CD4-positive, alpha-beta T cell treated with Interleukin-4 for 4 hours (primary cell): ENCODE measurements at regions not wholly inside any gene's neighbourhood (a gene's known extent, or its start where the extent isn't known, plus 50 kb on each side); places are given as distances from the start of the nearest gene placed in this dataset.

Experiments
- DNase-seq: peaks from one replicate; pipeline ENCODE4 v3.0.0-alpha.2; 2020

- DNase-seq = no peak
Measured at GRCh38 chr5:61800450-61800849, 468.4 kb downstream of the ZSWIM6 start.

- no peak for DNase-seq
Measured at GRCh38 chr5:61801174-61801573, 469.1 kb downstream of the ZSWIM6 start.

GRCh38 chr5:61802456-61802855, 470.4 kb downstream of the ZSWIM6 start:
- no peak for DNase-seq

GRCh38 chr5:61805101-61805500, 473.0 kb downstream of the ZSWIM6 start:
- no peak for DNase-seq

- no peak for DNase-seq
Measured at GRCh38 chr5:61806491-61807020, 474.5 kb downstream of the ZSWIM6 start.

GRCh38 chr5:61808091-61808490, 476.0 kb downstream of the ZSWIM6 start:
- DNase-seq = no peak

- no peak for DNase-seq
Measured at GRCh38 chr5:61808909-61809308, 476.9 kb downstream of the ZSWIM6 start.

- DNase-seq = no peak
Measured at GRCh38 chr5:61809651-61810050, 477.6 kb downstream of the ZSWIM6 start.

- DNase-seq = no peak
Measured at GRCh38 chr5:61811052-61811451, 479.0 kb downstream of the ZSWIM6 start.

GRCh38 chr5:61813361-61813760, 481.3 kb downstream of the ZSWIM6 start:
- DNase-seq = no peak

- no peak for DNase-seq
Measured at GRCh38 chr5:61815339-61815738, 483.3 kb downstream of the ZSWIM6 start.

- no peak for DNase-seq
Measured at GRCh38 chr5:61816146-61816545, 484.1 kb downstream of the ZSWIM6 start.

GRCh38 chr5:61816585-61817450, 484.8 kb downstream of the ZSWIM6 start:
- no peak for DNase-seq

GRCh38 chr5:61817472-61818326, 485.6 kb downstream of the ZSWIM6 start:
- DNase-seq = no peak

- no peak for DNase-seq
Measured at GRCh38 chr5:61820836-61821235, 485.2 kb upstream of the KIF2A start.

- no peak for DNase-seq
Measured at GRCh38 chr5:61821561-61821960, 484.4 kb upstream of the KIF2A start.

- no peak for DNase-seq
Measured at GRCh38 chr5:61822584-61822983, 483.4 kb upstream of the KIF2A start.

- no peak for DNase-seq
Measured at GRCh38 chr5:61823065-61823464, 482.9 kb upstream of the KIF2A start.

- DNase-seq = no peak
Measured at GRCh38 chr5:61823781-61824180, 482.2 kb upstream of the KIF2A start.

- DNase-seq = no peak
Measured at GRCh38 chr5:61824396-61824795, 481.6 kb upstream of the KIF2A start.

- DNase-seq = no peak
Measured at GRCh38 chr5:61827445-61827975, 478.5 kb upstream of the KIF2A start.

- no peak for DNase-seq
Measured at GRCh38 chr5:61828856-61829255, 477.1 kb upstream of the KIF2A start.

- no peak for DNase-seq
Measured at GRCh38 chr5:61831736-61832135, 474.3 kb upstream of the KIF2A start.
